Esophagus muscularis mucosa (tissue), 3 donors: ENCODE measurements at regions not wholly inside any gene's neighbourhood (a gene's known extent, or its start where the extent isn't known, plus 50 kb on each side); places are given as distances from the start of the nearest gene placed in this dataset.

Experiments
- POLR2A ChIP-seq: fragments of 450-650 bp; IDR thresholded peaks from one replicate; pipeline ENCODE4 v1.6.1; 2017; ENCODE audit warnings: antibody characterized with exemption, moderate library complexity, mild to moderate bottlenecking, low read depth
- POLR2AphosphoS5 ChIP-seq, 2 donors: sonication (generic); formaldehyde crosslinking; IDR thresholded peaks; one replicate each; pipeline ENCODE4 v1.6.1; 2017; ENCODE audit warnings: antibody characterized with exemption in 2 of 2
- TF ChIP-seq, protein P1 (sequence below), 3 experiments: fragments of 200-600 bp in 2 of 3; fragments of 450-650 bp in 1 of 3; sonication (generic) in 2 of 3; IDR thresholded peaks; one replicate each; pipeline ENCODE4 v1.5.1; 2017 to 2019; ENCODE audit warnings: antibody characterized with exemption in 3 of 3, mild to moderate bottlenecking in 2 of 3, moderate library complexity in 1 of 3

DNA sequence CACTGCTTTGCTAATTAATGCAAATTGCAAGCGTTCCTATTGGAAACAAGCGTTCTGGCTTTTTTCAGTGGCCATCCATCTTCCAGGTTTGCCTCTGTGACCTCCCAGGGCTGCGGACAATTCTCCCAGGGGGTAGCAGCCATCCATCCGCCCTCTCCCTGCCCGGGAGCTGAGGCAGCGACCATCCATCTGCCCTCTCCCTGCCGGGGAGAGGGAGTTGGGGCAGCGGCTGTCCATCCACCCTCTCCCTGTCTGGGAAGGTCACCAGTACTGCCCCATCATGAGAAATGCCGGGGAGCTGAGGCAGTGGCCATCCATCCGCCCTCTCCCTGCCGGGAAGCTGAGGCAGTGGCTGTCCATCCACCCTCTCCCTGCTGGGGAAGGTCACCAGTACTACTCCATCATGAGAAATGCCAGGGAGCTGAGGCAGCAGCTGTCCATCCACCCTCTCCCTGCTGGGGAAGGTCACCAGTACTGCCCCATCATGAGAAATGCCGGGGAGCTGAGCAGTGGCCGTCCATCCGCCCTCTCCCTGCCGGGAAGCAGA, 394.7 kb downstream of the BRD1 start:
- TF ChIP-seq, protein P1, sequence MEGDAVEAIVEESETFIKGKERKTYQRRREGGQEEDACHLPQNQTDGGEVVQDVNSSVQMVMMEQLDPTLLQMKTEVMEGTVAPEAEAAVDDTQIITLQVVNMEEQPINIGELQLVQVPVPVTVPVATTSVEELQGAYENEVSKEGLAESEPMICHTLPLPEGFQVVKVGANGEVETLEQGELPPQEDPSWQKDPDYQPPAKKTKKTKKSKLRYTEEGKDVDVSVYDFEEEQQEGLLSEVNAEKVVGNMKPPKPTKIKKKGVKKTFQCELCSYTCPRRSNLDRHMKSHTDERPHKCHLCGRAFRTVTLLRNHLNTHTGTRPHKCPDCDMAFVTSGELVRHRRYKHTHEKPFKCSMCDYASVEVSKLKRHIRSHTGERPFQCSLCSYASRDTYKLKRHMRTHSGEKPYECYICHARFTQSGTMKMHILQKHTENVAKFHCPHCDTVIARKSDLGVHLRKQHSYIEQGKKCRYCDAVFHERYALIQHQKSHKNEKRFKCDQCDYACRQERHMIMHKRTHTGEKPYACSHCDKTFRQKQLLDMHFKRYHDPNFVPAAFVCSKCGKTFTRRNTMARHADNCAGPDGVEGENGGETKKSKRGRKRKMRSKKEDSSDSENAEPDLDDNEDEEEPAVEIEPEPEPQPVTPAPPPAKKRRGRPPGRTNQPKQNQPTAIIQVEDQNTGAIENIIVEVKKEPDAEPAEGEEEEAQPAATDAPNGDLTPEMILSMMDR (IDR thresholded peaks at IDR 0.05): no peak
- TF ChIP-seq POLR2AphosphoS5 (IDR thresholded peaks at IDR 0.05) (no peak), POLR2A (no peak)
